DND-41 (cell line): ENCODE measurements at regions not wholly inside any gene's neighbourhood (a gene's known extent, or its start where the extent isn't known, plus 50 kb on each side); places are given as distances from the start of the nearest gene placed in this dataset.

Source experiments
- ATAC-seq: fragments of 200-7000 bp; cut with Tn5 transposase; 3 replicates; pipeline ENCODE4 v1.9.1; 2021; ENCODE audit warnings: low read depth; ENCODE audit not compliant: insufficient read depth
- DNase-seq: peaks from one replicate; pipeline ENCODE4 v3.0.0-alpha.2; 2020
- H2AFZ ChIP-seq: 2 replicates; pipeline ENCODE4 v1.6.0; 2012; ENCODE audit warnings: low read depth, low read length
- H3K27ac ChIP-seq: 2 replicates; pipeline ENCODE4 v1.5.1; 2012; ENCODE audit warnings: low read length, inconsistent platforms
- H3K27me3 ChIP-seq: fragments of 200-600 bp; sonication (generic); 2 replicates; pipeline ENCODE4 v1.6.0; 2012; ENCODE audit warnings: low read length, mild to moderate bottlenecking, inconsistent platforms; ENCODE audit not compliant: insufficient read depth, poor library complexity
- H3K36me3 ChIP-seq: 2 replicates; pipeline ENCODE4 v1.5.1; 2012; ENCODE audit warnings: low read length, inconsistent platforms; ENCODE audit not compliant: insufficient read depth
- H3K4me1 ChIP-seq: 2 replicates; pipeline ENCODE4 v1.5.1; 2012; ENCODE audit warnings: mild to moderate bottlenecking, low read length; ENCODE audit not compliant: insufficient read depth
- H3K4me2 ChIP-seq: 2 replicates; pipeline ENCODE4 v1.6.0; 2012; ENCODE audit warnings: mild to moderate bottlenecking, moderate library complexity, low read length, inconsistent platforms; ENCODE audit not compliant: insufficient read depth
- H3K4me3 ChIP-seq, 2 experiments: fragments of 200-600 bp in 1 of 2; shearing (Covaris generic) in 1 of 2; 2 replicates each; pipeline ENCODE4 v1.5.1; 2012 to 2016; ENCODE audit warnings: inconsistent platforms in 2 of 2, low read length in 2 of 2, mild to moderate bottlenecking in 2 of 2, low read depth in 1 of 2, moderate library complexity in 1 of 2
- H3K79me2 ChIP-seq: 2 replicates; pipeline ENCODE4 v1.6.0; 2012; ENCODE audit warnings: low read length, inconsistent platforms; ENCODE audit not compliant: insufficient read depth
- H3K9ac ChIP-seq: 2 replicates; pipeline ENCODE4 v1.6.0; 2012; ENCODE audit warnings: low read depth, mild to moderate bottlenecking, inconsistent platforms, low read length, moderate library complexity
- H3K9me3 ChIP-seq: 2 replicates; pipeline ENCODE4 v1.5.1; 2012; ENCODE audit warnings: low read length, moderate library complexity, mild to moderate bottlenecking, inconsistent platforms; ENCODE audit not compliant: insufficient read depth, severe bottlenecking
- H4K20me1 ChIP-seq: 2 replicates; pipeline ENCODE4 v1.6.0; 2012; ENCODE audit warnings: low read length; ENCODE audit not compliant: insufficient read depth
- EZH2 ChIP-seq: IDR thresholded peaks from 3 replicates; pipeline ENCODE4 v1.6.1; 2012; ENCODE audit warnings: borderline replicate concordance, low read depth, mild to moderate bottlenecking, moderate library complexity, low read length, inconsistent platforms; ENCODE audit not compliant: severe bottlenecking
- TF ChIP-seq, protein P1 (sequence below): IDR thresholded peaks from 2 replicates; pipeline ENCODE4 v1.5.1; 2012; ENCODE audit warnings: borderline replicate concordance, low read length, moderate library complexity, mild to moderate bottlenecking; ENCODE audit not compliant: poor library complexity, severe bottlenecking; ENCODE audit errors: extremely low read depth

DNA sequence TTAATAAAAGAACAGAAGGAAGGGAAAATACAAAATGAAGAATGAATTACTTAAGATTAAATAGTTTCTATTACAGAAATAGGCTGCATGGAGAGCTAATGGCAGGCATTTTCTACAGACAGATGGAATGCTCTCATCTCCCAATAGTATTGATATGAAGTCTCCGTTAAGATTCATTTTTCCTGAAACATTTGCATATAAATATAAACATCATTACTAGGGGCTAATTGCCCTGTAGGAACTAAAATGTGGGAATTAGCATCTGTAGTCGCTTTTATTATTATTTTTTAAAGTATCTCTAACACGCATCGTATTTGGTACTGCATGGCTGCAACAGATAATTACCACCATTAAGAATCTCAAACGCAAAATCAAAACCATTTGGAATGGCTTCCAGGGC, 2275.5 kb downstream of the MAT2B start:
- Histone ChIP-seq H3K9me3 (no peaks in the 10 kb centered on the region), H4K20me1 (no peaks in the 10 kb centered on the region), H3K9ac (no peak overlapping the region), H3K4me3 (no peak overlapping the region), H2AFZ (no peak overlapping the region), H3K4me2 (no peak overlapping the region), H3K27ac (no peak overlapping the region), H3K36me3 (no peaks in the 10 kb centered on the region), H3K79me2 (no peaks in the 10 kb centered on the region), H3K4me1 (peaks cover 50% of the 10 kb centered on the region), H3K27me3 (no peaks in the 10 kb centered on the region)
- DNase-seq (no peak), ATAC-seq (no peak)
- TF ChIP-seq, protein P1, sequence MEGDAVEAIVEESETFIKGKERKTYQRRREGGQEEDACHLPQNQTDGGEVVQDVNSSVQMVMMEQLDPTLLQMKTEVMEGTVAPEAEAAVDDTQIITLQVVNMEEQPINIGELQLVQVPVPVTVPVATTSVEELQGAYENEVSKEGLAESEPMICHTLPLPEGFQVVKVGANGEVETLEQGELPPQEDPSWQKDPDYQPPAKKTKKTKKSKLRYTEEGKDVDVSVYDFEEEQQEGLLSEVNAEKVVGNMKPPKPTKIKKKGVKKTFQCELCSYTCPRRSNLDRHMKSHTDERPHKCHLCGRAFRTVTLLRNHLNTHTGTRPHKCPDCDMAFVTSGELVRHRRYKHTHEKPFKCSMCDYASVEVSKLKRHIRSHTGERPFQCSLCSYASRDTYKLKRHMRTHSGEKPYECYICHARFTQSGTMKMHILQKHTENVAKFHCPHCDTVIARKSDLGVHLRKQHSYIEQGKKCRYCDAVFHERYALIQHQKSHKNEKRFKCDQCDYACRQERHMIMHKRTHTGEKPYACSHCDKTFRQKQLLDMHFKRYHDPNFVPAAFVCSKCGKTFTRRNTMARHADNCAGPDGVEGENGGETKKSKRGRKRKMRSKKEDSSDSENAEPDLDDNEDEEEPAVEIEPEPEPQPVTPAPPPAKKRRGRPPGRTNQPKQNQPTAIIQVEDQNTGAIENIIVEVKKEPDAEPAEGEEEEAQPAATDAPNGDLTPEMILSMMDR = no peak
- no peak for TF ChIP-seq EZH2

DNA sequence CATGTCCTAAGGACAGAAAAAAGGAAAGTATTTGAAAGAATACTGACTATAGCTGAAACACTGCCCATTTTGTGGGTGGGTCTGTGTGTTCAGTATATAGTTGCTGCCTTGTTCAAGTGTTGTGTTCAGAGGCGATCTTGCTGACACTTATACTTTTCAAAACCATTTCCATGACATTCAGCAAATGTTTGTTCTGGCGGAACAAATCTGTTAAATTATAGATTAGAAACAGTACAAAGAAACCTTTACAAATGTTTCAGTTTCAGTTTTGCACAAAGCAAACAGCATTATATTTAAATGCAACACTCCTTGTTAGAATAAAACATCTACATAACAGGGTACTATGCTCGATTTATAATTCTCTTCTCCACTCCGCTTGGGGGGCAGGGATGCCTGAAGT, 2276.3 kb downstream of the MAT2B start:
- no peak for ATAC-seq
- TF ChIP-seq EZH2 = no peak
- TF ChIP-seq, protein P1 = no peak
- H3K27ac ChIP-seq = no peak overlapping the region
- H3K4me1 ChIP-seq = peaks cover 51% of the 10 kb centered on the region
- no peak overlapping the region for H3K9ac ChIP-seq
- no peaks in the 10 kb centered on the region for H3K36me3 ChIP-seq
- no peak overlapping the region for H3K4me3 ChIP-seq
- DNase-seq = no peak
- H3K9me3 ChIP-seq = no peaks in the 10 kb centered on the region
- H3K27me3 ChIP-seq = no peaks in the 10 kb centered on the region
- H2AFZ ChIP-seq = no peak overlapping the region; the same call in 1 of the 2 replicates
- H4K20me1 ChIP-seq = no peaks in the 10 kb centered on the region
- no peak overlapping the region for H3K4me2 ChIP-seq
- no peaks in the 10 kb centered on the region for H3K79me2 ChIP-seq

DNA sequence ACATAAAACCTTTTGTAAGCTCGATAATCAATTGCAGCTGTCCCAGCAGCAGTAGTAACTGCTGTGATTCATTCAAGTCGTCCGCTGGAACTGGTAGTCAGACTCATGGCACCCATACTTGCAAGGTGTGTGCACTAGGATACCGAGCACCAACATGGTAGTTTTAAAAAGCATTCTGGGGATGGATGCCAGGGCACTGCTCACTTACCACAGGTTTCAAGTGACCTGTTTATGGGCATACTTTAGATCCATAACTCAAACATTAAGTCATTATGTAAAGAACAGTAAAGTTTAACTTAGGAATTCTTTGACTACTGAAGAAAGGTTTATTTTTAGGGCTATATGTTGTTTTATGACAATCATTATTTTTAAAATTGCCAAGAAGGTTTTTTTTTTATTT, 2277.6 kb downstream of the MAT2B start:
- Histone ChIP-seq H3K79me2 (no peaks in the 10 kb centered on the region), H3K4me3 (no peak overlapping the region), H4K20me1 (no peaks in the 10 kb centered on the region), H3K9ac (no peak overlapping the region), H3K9me3 (peaks cover 3% of the 10 kb centered on the region), H3K4me2 (no peak overlapping the region), H3K4me1 (peaks cover 49% of the 10 kb centered on the region), H3K27me3 (no peaks in the 10 kb centered on the region), H2AFZ (peak overlapping the region; percentile 15; the same call in 1 of the 2 replicates), H3K36me3 (no peaks in the 10 kb centered on the region), H3K27ac (no peak overlapping the region)
- no peak for TF ChIP-seq EZH2
- TF ChIP-seq, protein P1 = no peak
- DNase-seq (no peak), ATAC-seq (no peak)

DNA sequence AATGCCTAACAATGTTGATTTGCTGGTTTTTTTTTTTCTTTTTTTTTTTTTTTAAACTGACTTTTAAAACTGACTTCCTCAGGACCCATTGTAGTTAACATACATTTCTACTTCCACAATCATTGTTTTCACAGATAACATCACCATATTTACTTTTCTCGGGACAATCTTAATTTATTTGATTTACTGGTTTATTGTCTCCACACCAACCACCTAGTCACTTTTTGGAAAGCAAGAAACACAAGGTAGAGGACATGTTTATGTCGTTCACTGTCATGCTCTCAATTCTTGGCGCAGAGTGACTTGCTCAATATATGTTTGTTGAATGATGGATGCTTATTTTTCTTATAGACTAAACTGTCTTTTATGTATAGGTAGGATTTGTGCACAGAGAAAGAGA, 2280.7 kb downstream of the MAT2B start:
- ATAC-seq (no peak), DNase-seq (no peak)
- TF ChIP-seq EZH2 = no peak
- TF ChIP-seq, protein P1 = no peak
- Histone ChIP-seq H3K27ac (peak overlapping the region; percentile 25; the same call in 1 of the 2 replicates), H3K27me3 (no peaks in the 10 kb centered on the region), H3K9me3 (peaks cover 8% of the 10 kb centered on the region), H2AFZ (no peak overlapping the region), H3K9ac (no peak overlapping the region), H3K4me2 (no peak overlapping the region), H3K36me3 (no peaks in the 10 kb centered on the region), H3K4me1 (peaks cover 30% of the 10 kb centered on the region), H4K20me1 (no peaks in the 10 kb centered on the region), H3K79me2 (no peaks in the 10 kb centered on the region), H3K4me3 (no peak overlapping the region)
